ENCODE measurements at regions not wholly inside any gene's neighbourhood (a gene's known extent, or its start where the extent isn't known, plus 50 kb on each side); places are given as distances from the start of the nearest gene placed in this dataset.

- no peak for TF ChIP-seq CTCF (IDR thresholded peaks at IDR 0.05)
- TF ChIP-seq POLR2A (IDR thresholded peaks at IDR 0.05) = no peak
Measured at GRCh38 chr16:62406387-62406786, 370.1 kb upstream of the CDH8 start.
